HS-27A (cell line): ENCODE measurements at regions not wholly inside any gene's neighbourhood (a gene's known extent, or its start where the extent isn't known, plus 50 kb on each side); places are given as distances from the start of the nearest gene placed in this dataset.
"Not testable (repeated sequence)": the region's sequence is repeated elsewhere in the genome, so short reads cannot be mapped to it uniquely, and the experiment has no call there.

Experiments used
- DNase-seq: peaks from one replicate; pipeline ENCODE4 v3.0.0-alpha.2; 2012; ENCODE audit warnings: low read depth, missing footprints

- peak; percentile 79 for DNase-seq
Measured at GRCh38 chr11:13135385-13136271, 126.5 kb downstream of the RASSF10 start.

- DNase-seq, result no peak
Measured at GRCh38 chr11:13136272-13136596, 127.1 kb downstream of the RASSF10 start.

DNA sequence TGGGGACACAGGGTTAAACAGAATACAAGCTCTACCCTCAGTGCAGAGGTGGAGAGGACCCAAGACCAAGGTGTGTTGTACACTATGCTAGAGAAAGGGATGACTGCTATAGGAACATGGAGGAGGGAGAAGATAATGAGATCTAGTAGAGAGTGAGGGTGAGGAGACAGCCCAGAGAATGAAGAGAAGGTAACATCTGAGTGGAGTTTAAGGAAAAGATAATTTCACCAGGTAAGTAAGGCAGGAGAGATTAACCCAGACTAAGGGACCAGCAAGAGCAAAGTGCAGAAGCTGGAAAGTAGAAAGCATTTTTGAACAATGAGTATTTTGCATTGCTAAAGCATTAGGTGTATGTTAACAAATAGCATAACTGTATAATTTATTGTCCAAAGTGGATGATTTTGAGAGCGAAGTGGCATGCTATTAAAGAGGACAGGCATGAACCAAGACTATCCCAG lies 128.8 kb downstream of the RASSF10 start:
- no peak for DNase-seq

DNA sequence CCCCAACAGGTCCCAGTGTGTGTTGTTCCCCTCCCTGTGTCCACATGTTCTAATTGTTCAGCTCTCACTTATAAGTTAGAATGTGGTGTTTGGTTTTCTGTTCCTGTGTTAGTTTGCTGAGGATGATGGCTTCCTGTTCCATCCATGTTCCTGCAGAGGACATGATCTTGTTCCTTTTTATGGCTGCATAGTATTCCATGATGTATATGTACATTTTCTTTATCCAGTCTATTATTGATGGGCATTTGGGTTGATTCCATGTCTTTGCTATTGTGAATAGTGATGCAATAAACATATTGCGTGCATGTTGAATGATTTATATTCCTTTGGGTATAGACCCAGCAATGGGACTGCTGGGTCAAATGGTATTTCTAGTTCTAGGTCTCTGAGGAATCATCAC lies 130.0 kb downstream of the RASSF10 start:
- not testable (repeated sequence) for DNase-seq

GRCh38 chr11:13140028-13140870 lies 131.1 kb downstream of the RASSF10 start:
- no peak for DNase-seq

GRCh38 chr11:13140873-13141655 lies 131.9 kb downstream of the RASSF10 start:
- no peak for DNase-seq

GRCh38 chr11:13141731-13142709 lies 132.9 kb downstream of the RASSF10 start:
- no peak for DNase-seq

DNA sequence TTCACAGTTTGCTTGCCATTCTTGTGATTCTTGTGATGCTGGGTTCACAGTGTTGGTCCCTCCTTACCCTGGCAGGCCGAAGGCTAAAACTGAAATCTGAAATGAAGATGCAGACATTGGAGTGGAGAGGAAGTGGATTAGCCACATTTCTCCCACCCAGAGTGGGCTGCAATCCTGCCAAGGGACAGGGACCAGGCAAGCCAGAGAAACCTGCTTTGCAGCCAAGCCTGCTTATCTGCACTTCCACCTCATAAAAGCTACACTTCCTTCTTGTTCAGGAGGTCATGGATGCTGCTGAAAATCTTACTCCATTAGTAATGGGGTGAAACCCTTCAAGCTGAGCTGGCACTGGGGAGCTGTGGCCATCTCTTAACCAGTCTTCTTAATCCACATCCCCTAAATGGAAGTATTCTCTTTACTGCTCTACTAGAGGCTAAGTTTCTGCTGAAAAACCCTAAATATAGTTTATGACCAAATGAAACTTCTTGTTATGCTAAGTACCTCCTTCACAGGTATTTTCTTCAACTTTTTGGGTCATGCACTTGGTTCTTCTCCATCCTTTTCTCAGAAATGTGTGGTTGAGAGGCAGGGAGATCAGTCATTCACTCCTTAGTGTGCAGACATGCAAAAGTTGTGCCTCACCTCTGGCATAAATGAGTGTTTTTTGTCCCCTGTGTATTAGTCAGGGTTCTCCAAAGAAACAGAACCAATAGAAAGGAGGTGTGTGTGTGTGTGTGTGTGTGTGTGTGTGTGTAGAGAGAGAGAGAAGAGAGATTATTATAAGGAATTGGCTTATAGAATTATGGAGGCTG lies 133.9 kb upstream of the BMAL1 start:
- no peak for DNase-seq

- DNase-seq, result no peak
Measured at GRCh38 chr11:13145461-13145860, 132.1 kb upstream of the BMAL1 start.

DNA sequence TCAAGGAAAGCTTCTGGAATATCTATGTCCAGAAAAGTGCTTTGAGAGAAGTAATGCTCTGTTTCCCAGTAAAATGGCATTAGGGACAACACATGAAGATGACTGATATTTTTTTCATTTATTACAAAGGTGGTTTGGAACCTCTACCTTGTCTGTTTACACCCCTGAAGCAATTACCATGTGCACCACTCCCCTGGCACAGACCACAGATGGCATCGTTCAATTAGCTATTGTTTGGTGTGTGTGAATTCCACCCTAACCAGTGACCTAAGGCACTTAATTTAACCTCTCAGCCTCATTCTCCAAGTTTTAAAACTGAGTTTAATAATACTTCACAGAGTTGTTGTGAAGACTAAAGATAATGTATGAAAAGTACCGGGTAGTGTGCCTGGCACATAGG lies 127.6 kb upstream of the BMAL1 start:
- no peak for DNase-seq

GRCh38 chr11:13150487-13150886 lies 127.1 kb upstream of the BMAL1 start:
- no peak for DNase-seq

GRCh38 chr11:13152264-13152663 lies 125.3 kb upstream of the BMAL1 start:
- DNase-seq, result no peak

GRCh38 chr11:13152736-13153541 lies 124.7 kb upstream of the BMAL1 start:
- no peak for DNase-seq

GRCh38 chr11:13154374-13154773 lies 123.2 kb upstream of the BMAL1 start:
- not testable (repeated sequence) for DNase-seq

DNA sequence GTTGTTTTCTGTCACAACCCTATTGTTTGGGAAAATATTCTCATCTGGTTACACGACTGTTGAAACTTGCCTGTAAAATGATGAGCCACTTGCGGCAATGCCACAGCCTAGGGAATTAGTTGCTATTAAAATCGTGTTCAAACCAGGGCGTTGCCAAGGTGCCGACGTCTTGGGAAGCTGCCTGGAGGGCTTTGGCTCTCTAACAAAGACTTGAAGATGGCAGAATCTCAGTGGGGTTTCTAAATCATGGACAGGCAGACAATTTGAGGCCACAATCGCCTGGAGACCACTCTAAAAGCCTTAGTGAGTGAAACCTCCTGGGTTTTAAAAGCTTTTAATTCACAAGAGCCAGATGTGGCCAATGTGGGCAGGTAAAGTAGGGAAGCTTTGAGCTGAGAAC lies 117.2 kb upstream of the BMAL1 start:
- no peak for DNase-seq

DNA sequence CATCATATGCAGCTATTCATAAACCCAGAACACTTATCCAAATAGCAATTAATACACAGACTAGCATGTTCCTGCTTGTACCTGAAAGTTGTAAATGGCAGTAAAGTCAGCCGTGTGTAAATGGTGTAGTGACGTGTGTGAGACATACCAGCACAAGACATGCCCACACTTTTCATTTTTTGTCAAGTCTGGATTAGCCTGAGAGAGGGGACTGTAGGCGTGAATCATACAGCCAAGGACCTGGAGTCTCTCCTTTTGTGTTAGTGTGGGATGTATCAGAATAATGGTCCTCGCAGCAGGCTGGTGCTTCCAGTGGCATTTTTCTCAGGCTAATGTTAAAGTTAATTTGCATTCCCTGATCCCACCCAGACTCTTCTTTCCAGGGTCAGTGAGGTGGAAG lies 116.8 kb upstream of the BMAL1 start:
- DNase-seq, result no peak

- no peak for DNase-seq
Measured at GRCh38 chr11:13163158-13163557, 114.4 kb upstream of the BMAL1 start.

GRCh38 chr11:13166036-13166435 lies 111.6 kb upstream of the BMAL1 start:
- DNase-seq, result no peak

- DNase-seq, result no peak
Measured at GRCh38 chr11:13168271-13168670, 109.3 kb upstream of the BMAL1 start.
